WI38 (cell line): ENCODE measurements at regions not wholly inside any gene's neighbourhood (a gene's known extent, or its start where the extent isn't known, plus 50 kb on each side); places are given as distances from the start of the nearest gene placed in this dataset.

Source experiments
- H3K4me3 ChIP-seq: 2 replicates; pipeline ENCODE4 v1.5.1; 2011; ENCODE audit warnings: low read depth, mild to moderate bottlenecking, control low read depth, low read length
- TF ChIP-seq, protein P1 (sequence below): IDR thresholded peaks from 2 replicates; pipeline ENCODE4 v1.5.1; 2012; ENCODE audit warnings: low read depth, mild to moderate bottlenecking, control low read depth, low read length

GRCh38 chr5:8013948-8014710 is 145.2 kb downstream of the MTRR start:
- H3K4me3 ChIP-seq = no peak overlapping the region
- TF ChIP-seq, protein P1, sequence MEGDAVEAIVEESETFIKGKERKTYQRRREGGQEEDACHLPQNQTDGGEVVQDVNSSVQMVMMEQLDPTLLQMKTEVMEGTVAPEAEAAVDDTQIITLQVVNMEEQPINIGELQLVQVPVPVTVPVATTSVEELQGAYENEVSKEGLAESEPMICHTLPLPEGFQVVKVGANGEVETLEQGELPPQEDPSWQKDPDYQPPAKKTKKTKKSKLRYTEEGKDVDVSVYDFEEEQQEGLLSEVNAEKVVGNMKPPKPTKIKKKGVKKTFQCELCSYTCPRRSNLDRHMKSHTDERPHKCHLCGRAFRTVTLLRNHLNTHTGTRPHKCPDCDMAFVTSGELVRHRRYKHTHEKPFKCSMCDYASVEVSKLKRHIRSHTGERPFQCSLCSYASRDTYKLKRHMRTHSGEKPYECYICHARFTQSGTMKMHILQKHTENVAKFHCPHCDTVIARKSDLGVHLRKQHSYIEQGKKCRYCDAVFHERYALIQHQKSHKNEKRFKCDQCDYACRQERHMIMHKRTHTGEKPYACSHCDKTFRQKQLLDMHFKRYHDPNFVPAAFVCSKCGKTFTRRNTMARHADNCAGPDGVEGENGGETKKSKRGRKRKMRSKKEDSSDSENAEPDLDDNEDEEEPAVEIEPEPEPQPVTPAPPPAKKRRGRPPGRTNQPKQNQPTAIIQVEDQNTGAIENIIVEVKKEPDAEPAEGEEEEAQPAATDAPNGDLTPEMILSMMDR = no peak

DNA sequence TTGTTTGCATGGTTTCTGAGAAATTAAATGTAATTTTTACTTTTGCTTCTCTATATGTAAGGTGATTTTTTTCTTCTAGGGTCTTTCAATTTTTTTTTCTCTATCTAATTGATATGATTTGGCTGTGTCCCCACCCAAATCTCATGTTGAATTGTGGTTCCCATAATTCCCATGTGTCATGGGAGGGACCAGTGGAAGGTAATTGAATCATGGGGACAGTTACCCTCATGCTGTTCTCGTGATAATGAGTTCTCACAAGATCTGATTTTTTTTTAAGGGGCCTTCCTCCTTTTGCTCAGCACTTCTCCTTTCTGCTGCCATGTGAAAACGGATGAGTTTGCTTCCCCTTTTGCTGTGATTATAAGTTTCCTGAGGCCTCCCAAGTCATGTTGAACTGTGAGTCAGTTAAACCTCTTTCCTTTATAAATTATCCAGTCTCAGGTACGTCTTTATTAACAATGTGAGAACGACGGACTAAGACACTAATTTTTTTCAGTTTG is 150.8 kb downstream of the MTRR start:
- TF ChIP-seq, protein P1 = no peak
- no peak overlapping the region for H3K4me3 ChIP-seq

GRCh38 chr5:8020861-8021514 is 152.0 kb downstream of the MTRR start:
- TF ChIP-seq, protein P1 = no peak
- no peak overlapping the region for H3K4me3 ChIP-seq

DNA sequence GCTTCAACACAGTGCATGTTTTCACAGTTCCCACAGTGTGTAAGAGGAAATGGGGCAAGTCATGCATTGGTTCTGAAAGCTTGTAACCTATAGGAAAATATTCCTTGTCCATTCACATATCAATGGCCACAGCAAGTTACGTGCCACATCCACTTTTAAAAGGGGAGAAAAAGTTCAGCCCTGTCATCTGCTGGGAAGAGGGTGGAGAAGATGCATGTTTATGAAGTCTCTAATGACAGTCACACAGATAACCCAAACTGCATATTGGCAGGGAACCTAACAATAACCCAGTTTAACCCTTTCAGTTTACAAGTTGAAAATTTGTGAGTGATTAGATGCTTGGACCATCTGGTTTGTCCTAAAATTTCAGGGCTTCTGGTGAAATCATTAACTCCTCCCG is 159.3 kb downstream of the MTRR start:
- no peak overlapping the region for H3K4me3 ChIP-seq
- TF ChIP-seq, protein P1 = no peak

- TF ChIP-seq, protein P1 = no peak
- H3K4me3 ChIP-seq = no peak overlapping the region
Observed at GRCh38 chr5:8033261-8033660, 164.3 kb downstream of the MTRR start.

GRCh38 chr5:8034852-8035251 is 165.9 kb downstream of the MTRR start:
- H3K4me3 ChIP-seq = no peak overlapping the region
- TF ChIP-seq, protein P1 = no peak

- TF ChIP-seq, protein P1 = no peak
- H3K4me3 ChIP-seq = no peak overlapping the region
Observed at GRCh38 chr5:8048920-8049319, 180.0 kb downstream of the MTRR start.
